22Rv1 (cell line): ENCODE measurements at regions not wholly inside any gene's neighbourhood (a gene's known extent, or its start where the extent isn't known, plus 50 kb on each side); places are given as distances from the start of the nearest gene placed in this dataset.
A peak's percentile ranks its signal among the peaks of the same experiment; 100 is the strongest.

Experiments used
- H3K27ac ChIP-seq: fragments of 450-650 bp; 2 replicates; pipeline ENCODE4 v1.5.1; 2017
- ZFX ChIP-seq: fragments of 450-650 bp; IDR thresholded peaks from 2 replicates; pipeline ENCODE4 v1.6.1; 2017; ENCODE audit warnings: antibody characterized with exemption, borderline replicate concordance
- TF ChIP-seq, protein P1 (sequence below): fragments of 450-650 bp; IDR thresholded peaks from 2 replicates; pipeline ENCODE4 v1.5.1; 2017; ENCODE audit warnings: mild to moderate bottlenecking

DNA sequence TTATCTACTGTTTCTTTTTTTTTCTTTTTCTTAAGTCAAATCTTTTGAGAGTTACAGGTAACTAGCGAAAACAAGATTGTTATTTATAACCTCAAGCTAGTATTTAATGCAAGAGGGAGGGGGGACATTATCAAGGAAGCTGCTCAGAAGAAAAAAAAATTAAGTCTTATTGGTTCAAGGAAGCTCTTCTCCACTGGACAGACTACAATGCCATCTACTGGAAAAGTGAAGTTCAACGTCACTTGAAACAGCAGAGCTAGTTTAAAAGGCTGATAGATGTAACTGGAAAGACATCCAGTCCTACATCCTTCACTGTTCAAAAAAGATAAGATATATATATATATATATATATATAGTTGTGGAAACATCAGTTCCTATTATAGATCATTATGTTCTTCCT, 418.0 kb upstream of the PSMD7 start:
- TF ChIP-seq ZFX = no peak
- TF ChIP-seq, protein P1, sequence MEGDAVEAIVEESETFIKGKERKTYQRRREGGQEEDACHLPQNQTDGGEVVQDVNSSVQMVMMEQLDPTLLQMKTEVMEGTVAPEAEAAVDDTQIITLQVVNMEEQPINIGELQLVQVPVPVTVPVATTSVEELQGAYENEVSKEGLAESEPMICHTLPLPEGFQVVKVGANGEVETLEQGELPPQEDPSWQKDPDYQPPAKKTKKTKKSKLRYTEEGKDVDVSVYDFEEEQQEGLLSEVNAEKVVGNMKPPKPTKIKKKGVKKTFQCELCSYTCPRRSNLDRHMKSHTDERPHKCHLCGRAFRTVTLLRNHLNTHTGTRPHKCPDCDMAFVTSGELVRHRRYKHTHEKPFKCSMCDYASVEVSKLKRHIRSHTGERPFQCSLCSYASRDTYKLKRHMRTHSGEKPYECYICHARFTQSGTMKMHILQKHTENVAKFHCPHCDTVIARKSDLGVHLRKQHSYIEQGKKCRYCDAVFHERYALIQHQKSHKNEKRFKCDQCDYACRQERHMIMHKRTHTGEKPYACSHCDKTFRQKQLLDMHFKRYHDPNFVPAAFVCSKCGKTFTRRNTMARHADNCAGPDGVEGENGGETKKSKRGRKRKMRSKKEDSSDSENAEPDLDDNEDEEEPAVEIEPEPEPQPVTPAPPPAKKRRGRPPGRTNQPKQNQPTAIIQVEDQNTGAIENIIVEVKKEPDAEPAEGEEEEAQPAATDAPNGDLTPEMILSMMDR = peak; percentile 44
- no peak overlapping the region for H3K27ac ChIP-seq

DNA sequence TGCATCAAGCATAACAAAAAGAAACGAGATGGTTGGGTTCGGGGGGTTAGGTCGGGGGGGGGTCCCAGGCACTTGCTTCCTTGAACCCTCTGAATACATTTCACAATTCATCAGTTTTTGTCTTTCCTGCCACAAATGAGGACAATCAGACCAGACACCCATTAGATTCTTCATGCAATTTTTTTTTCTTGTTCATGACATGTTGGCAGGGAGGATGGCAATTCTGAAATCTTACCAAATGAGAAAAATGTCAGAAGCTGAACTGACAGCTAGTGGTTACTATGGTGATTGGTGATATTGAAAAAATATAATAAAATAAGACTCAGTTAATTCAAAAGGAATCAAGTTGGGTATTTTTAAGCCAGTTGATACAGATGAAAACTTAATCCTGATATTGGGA, 419.5 kb upstream of the PSMD7 start:
- H3K27ac ChIP-seq = no peak overlapping the region
- no peak for TF ChIP-seq ZFX
- TF ChIP-seq, protein P1 = no peak

DNA sequence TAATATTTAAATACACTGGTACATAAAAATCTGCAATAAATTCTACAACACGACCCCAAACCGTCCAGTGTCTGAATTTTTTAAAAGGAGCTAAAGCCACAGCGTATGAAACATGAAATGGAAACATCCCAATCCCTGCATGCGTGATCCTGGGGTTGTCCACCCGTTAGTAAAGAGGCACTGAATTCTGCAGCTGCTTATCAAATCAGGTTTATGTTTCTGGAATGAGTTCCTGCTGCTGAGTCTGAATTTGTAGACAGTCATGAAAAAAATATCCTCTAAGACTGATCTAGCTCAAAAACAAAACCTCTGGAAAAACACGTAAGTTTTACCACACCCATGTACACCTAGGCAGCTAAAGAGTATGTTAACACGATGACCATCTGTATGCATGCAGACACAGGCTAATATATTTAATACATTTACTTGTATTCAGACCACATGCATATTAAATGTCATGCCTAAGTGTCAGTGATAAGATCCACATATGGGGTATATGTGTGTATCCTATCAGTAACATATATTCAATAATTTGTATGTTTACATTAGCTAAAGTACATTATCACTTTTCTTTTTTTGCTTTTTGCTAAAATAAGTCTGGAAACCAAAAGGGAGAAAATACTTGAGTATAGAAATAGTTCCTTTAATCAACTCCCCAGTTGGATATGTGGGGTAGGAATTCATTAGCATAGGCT, 420.5 kb upstream of the PSMD7 start:
- no peak for TF ChIP-seq ZFX
- TF ChIP-seq, protein P1 = no peak
- no peak overlapping the region for H3K27ac ChIP-seq

DNA sequence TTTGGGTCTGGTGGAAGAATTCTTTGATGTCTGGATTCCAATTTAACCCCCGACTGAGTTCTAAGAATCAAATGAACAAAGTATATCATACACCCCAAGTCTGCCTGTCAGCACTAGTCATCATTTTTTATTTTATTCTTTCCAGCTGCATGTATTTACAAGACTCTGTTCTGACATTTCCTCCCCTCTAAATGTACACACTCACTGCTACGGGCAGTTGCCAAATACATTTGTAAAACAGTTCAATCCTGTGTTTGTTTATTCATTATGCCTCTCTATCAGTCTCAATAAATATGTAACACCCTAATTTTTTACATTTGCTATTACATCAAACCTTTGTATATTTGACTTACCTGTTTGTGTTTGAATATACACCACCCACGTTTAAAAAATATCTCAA, 422.3 kb upstream of the PSMD7 start:
- TF ChIP-seq, protein P1 = no peak
- TF ChIP-seq ZFX = no peak
- no peak overlapping the region for H3K27ac ChIP-seq

DNA sequence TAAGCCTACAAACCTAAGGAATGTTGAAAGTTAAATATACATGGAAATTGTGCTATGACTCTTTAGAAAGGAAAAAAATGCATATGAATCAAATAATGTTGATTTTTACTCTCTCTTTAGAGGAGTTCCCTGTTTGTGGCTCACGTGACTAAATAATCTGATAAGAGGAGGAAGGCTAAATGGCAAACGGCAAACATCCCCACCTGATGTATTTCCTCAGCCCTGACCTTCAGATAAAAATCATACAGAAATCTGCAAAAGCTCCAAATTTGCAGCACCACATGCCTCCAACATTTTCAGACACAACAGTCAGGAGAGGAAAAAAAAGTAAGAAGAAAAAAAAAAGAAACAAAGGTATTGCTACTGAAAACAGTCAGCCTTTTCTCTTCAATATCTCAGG, 423.0 kb upstream of the PSMD7 start:
- TF ChIP-seq, protein P1 = no peak
- no peak for TF ChIP-seq ZFX
- H3K27ac ChIP-seq = no peak overlapping the region

DNA sequence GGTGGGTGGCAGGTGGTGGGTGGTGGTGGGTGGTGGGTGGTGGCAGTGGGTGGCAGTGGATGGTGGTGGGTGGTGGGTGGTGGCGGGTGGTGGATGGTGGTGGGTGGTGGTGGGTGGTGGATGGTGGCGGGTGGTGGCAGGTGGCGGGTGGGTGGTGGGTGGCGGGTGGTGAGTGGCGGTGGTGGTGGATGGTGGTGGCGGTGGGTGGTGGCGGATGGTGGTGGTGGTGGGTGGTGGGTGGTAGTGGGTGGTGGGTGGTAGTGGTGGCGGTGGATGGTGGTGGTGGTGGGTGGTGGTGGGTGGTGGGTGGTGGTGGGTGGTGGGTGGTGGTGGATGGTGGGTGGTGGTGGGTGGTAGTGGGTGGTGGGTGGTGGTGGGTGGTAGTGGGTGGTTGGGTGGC, 423.8 kb upstream of the PSMD7 start:
- TF ChIP-seq, protein P1 = no peak
- TF ChIP-seq ZFX = no peak
- H3K27ac ChIP-seq = no peak overlapping the region

DNA sequence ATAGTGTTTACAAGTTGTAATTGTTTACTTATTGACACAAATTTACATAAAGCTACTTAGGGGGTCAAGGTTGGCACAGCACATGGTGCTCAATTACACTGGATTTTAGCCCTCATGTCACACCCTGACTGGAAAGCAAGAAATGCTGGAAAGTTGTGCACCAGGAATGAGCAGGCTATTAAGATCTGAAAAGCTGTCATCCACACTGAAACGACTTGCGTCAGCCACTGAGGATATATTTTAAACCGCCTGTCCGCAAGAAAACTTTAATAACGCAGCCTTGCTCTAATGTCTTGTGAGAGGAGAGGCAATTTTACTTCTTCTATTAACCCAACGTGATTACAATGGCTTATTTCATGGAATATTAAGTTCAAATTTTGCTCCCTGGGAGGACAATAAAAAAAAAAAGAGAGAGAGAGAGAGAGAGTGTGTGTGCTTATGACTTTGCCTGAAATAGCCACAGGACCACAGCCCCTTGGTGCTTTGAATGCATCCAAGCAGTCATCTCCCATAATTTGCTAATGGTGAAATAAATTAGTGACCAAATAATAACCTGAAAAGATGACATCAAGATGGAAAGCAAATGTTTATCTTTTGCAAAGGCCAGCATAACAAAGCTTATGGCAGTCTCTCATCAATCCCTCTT, 425.4 kb upstream of the PSMD7 start:
- no peak overlapping the region for H3K27ac ChIP-seq
- TF ChIP-seq, protein P1 = no peak
- no peak for TF ChIP-seq ZFX
